Liver (tissue), 8 donors: ENCODE measurements at regions not wholly inside any gene's neighbourhood (a gene's known extent, or its start where the extent isn't known, plus 50 kb on each side); places are given as distances from the start of the nearest gene placed in this dataset.

Experiments used
- DNase-seq: peaks from one replicate; pipeline ENCODE4 v3.0.0-alpha.2; 2017; ENCODE audit warnings: low spot score
- H3K27ac ChIP-seq, 2 donors: one replicate each; pipeline ENCODE4 v1.7.0; 2013; ENCODE audit warnings: inconsistent platforms in 2 of 2, low read length in 2 of 2, control low read depth in 1 of 2, low read depth in 1 of 2, mild to moderate bottlenecking in 1 of 2
- H3K27me3 ChIP-seq, 4 donors: one replicate each; pipeline versions ENCODE4 v1.6.1 to v1.7.0; 2013; ENCODE audit warnings: low read length in 3 of 4, inconsistent platforms in 1 of 4, mild to moderate bottlenecking in 1 of 4, moderate library complexity in 1 of 4; ENCODE audit not compliant: control insufficient read depth in 4 of 4, insufficient read depth in 4 of 4
- H3K36me3 ChIP-seq, 4 donors: one replicate each; pipeline versions ENCODE4 v1.6.1 to v1.7.0; 2013; ENCODE audit warnings: low read length in 3 of 4, mild to moderate bottlenecking in 3 of 4, low read depth in 1 of 4, moderate library complexity in 1 of 4; ENCODE audit not compliant: control insufficient read depth in 4 of 4, insufficient read depth in 3 of 4
- H3K4me1 ChIP-seq, 4 donors: one replicate each; pipeline versions ENCODE4 v1.6.1 to v1.7.0; 2013; ENCODE audit warnings: low read length in 3 of 4, mild to moderate bottlenecking in 3 of 4, moderate library complexity in 1 of 4; ENCODE audit not compliant: control insufficient read depth in 4 of 4, insufficient read depth in 4 of 4
- H3K4me3 ChIP-seq, 3 donors: one replicate each; pipeline versions ENCODE4 v1.6.1 to v1.7.0; 2013; ENCODE audit warnings: low read length in 3 of 3, control low read depth in 1 of 3, low read depth in 1 of 3, mild to moderate bottlenecking in 1 of 3
- H3K9ac ChIP-seq, 2 donors: one replicate each; pipeline ENCODE4 v1.7.0; 2013; ENCODE audit warnings: low read length in 2 of 2, mild to moderate bottlenecking in 2 of 2, moderate library complexity in 2 of 2, control low read depth in 1 of 2, low read depth in 1 of 2
- H3K9me3 ChIP-seq, 4 donors: one replicate each; pipeline versions ENCODE4 v1.6.1 to v1.7.0; 2013; ENCODE audit warnings: low read length in 3 of 4; ENCODE audit not compliant: control insufficient read depth in 4 of 4
- CTCF ChIP-seq: fragments of 150-350 bp; IDR thresholded peaks from 2 replicates; pipeline ENCODE4 v1.5.1; 2017; ENCODE audit warnings: improper control_type of control experiment, low read depth, low read length; ENCODE audit not compliant: missing input control
- EGR1 ChIP-seq, 2 donors: IDR thresholded peaks; 2 replicates each; pipeline ENCODE4 v1.6.1; 2016 to 2018; ENCODE audit warnings: antibody characterized with exemption in 2 of 2, low read depth in 2 of 2
- FOXA2 ChIP-seq: IDR thresholded peaks from 2 replicates; pipeline ENCODE4 v1.6.1; 2016; ENCODE audit warnings: antibody characterized with exemption
- GABPA ChIP-seq, 2 donors: IDR thresholded peaks in 1 of 2; conservative IDR thresholded peaks in 1 of 2; 2 replicates each; pipeline ENCODE4 v1.6.1; 2016; ENCODE audit warnings: antibody characterized with exemption in 2 of 2, mild to moderate bottlenecking in 1 of 2, moderate library complexity in 1 of 2
- HNF4A ChIP-seq, 2 donors: conservative IDR thresholded peaks; 2 replicates each; pipeline ENCODE4 v1.6.1; 2016; ENCODE audit warnings: antibody characterized with exemption in 2 of 2, mild to moderate bottlenecking in 2 of 2
- HNF4G ChIP-seq: IDR thresholded peaks from 2 replicates; pipeline ENCODE4 v1.6.1; 2016; ENCODE audit warnings: antibody characterized with exemption
- JUND ChIP-seq, 2 donors: IDR thresholded peaks; 2 replicates each; pipeline ENCODE4 v1.6.1; 2016; ENCODE audit warnings: antibody characterized with exemption in 2 of 2
- MAX ChIP-seq: IDR thresholded peaks from 2 replicates; pipeline ENCODE4 v1.6.1; 2016; ENCODE audit warnings: antibody characterized with exemption
- REST ChIP-seq: IDR thresholded peaks from 2 replicates; pipeline ENCODE4 v1.6.1; 2016; ENCODE audit warnings: antibody characterized with exemption, mild to moderate bottlenecking
- RXRA ChIP-seq, 2 donors: IDR thresholded peaks; 2 replicates each; pipeline ENCODE4 v1.6.1; 2017 to 2018; ENCODE audit warnings: antibody characterized with exemption in 2 of 2, mild to moderate bottlenecking in 1 of 2
- TAF1 ChIP-seq: conservative IDR thresholded peaks from 2 replicates; pipeline ENCODE4 v1.6.1; 2016; ENCODE audit warnings: antibody characterized with exemption, mild to moderate bottlenecking
- YY1 ChIP-seq: IDR thresholded peaks from 2 replicates; pipeline ENCODE4 v1.6.1; 2016; ENCODE audit warnings: antibody characterized with exemption, mild to moderate bottlenecking
- ZBTB33 ChIP-seq: IDR thresholded peaks from 2 replicates; pipeline ENCODE4 v1.6.1; 2016; ENCODE audit warnings: antibody characterized with exemption
- WGBS: extraction: QIAGEN DNeasy Blood & Tissue Kit; methylation state at CpG from one replicate; pipeline ENCODE4 v1.1.7; 2013; 5-methylcytosine and 5-hydroxymethylcytosine counted together
- donor health status: healthy.
- donor health status: healthy.
- donor health status: healthy.
- donor health status: healthy.
- donor health status: healthy.

GRCh38 chr3:168974617-168975403 is 688.7 kb downstream of the MECOM start:
- no peak for DNase-seq
- H3K27me3 ChIP-seq, result no peaks in the 10 kb centered on the region
- H3K9me3 ChIP-seq, result no peaks in the 10 kb centered on the region
- H3K4me1 ChIP-seq, result no peaks in the 10 kb centered on the region
- H3K27ac ChIP-seq, result no peak overlapping the region
- no peaks in the 10 kb centered on the region for H3K36me3 ChIP-seq
- TF ChIP-seq YY1 (no peak), ZBTB33 (no peak), CTCF (no peak), RXRA (IDR thresholded peaks at IDR 0.05) (no peak), EGR1 (IDR thresholded peaks at IDR 0.05; ENCODE audit: low read depth in 2 of 2) (no peak), MAX (no peak), HNF4G (no peak), GABPA (IDR thresholded peaks at IDR 0.05 in 1 of 2, conservative IDR thresholded peaks at IDR 0.05 in 1 of 2) (no peak), HNF4A (conservative IDR thresholded peaks at IDR 0.05) (no peak)
- no peak overlapping the region for H3K9ac ChIP-seq
- no peak overlapping the region for H3K4me3 ChIP-seq

- H3K9ac ChIP-seq, result no peak overlapping the region
- H3K4me3 ChIP-seq, result no peak overlapping the region
- TF ChIP-seq TAF1, result no peak
- no peak for TF ChIP-seq CTCF
- no peak for TF ChIP-seq RXRA (IDR thresholded peaks at IDR 0.05)
- TF ChIP-seq JUND (IDR thresholded peaks at IDR 0.05), result no peak
- TF ChIP-seq EGR1 (IDR thresholded peaks at IDR 0.05; ENCODE audit: low read depth in 2 of 2), result no peak
- no peak for TF ChIP-seq YY1
- no peak for TF ChIP-seq REST
- TF ChIP-seq FOXA2, result no peak
- no peak overlapping the region for H3K27ac ChIP-seq
- H3K27me3 ChIP-seq, result no peaks in the 10 kb centered on the region
- DNase-seq, result no peak
- H3K4me1 ChIP-seq, result no peaks in the 10 kb centered on the region
- no peaks in the 10 kb centered on the region for H3K9me3 ChIP-seq
- H3K36me3 ChIP-seq, result no peaks in the 10 kb centered on the region
- WGBS, result 87% methylated on average over 2 of the region's 2 CpGs
Observed at GRCh38 chr3:168973897-168974296, 689.6 kb downstream of the MECOM start.
